SW 1271 (cell line): ENCODE measurements at regions not wholly inside any gene's neighbourhood (a gene's known extent, or its start where the extent isn't known, plus 50 kb on each side); places are given as distances from the start of the nearest gene placed in this dataset.
"Not testable (repeated sequence)": the region's sequence is repeated elsewhere in the genome, so short reads cannot be mapped to it uniquely, and the experiment has no call there.

ENCODE experiments used
- DNase-seq, 2 experiments: peaks; one replicate each; lab custom pipeline; 2025; lab: John Stamatoyannopoulos, UW

GRCh38 chr4:137394018-137394417, 138.3 kb downstream of the PCDH18 start:
- no peak for DNase-seq

- DNase-seq, result no peak
Measured at GRCh38 chr4:137393044-137393443, 139.2 kb downstream of the PCDH18 start.

- no peak for DNase-seq
Measured at GRCh38 chr4:137390707-137391106, 141.6 kb downstream of the PCDH18 start.

- no peak for DNase-seq
Measured at GRCh38 chr4:137389911-137390520, 142.3 kb downstream of the PCDH18 start.

GRCh38 chr4:137387924-137388323, 144.4 kb downstream of the PCDH18 start:
- DNase-seq, result no peak

GRCh38 chr4:137384476-137384875, 147.8 kb downstream of the PCDH18 start:
- no peak for DNase-seq

- no peak for DNase-seq
Measured at GRCh38 chr4:137378821-137379220, 153.5 kb downstream of the PCDH18 start.

GRCh38 chr4:137378393-137378792, 153.9 kb downstream of the PCDH18 start:
- DNase-seq, result no peak

GRCh38 chr4:137376312-137376711, 156.0 kb downstream of the PCDH18 start:
- no peak for DNase-seq

GRCh38 chr4:137375111-137375850, 157.0 kb downstream of the PCDH18 start:
- no peak for DNase-seq

- no peak for DNase-seq
Measured at GRCh38 chr4:137370679-137371078, 161.6 kb downstream of the PCDH18 start.

GRCh38 chr4:137370206-137370633, 162.1 kb downstream of the PCDH18 start:
- DNase-seq, result no peak

- DNase-seq, result no peak
Measured at GRCh38 chr4:137367620-137368019, 164.7 kb downstream of the PCDH18 start.

- no peak for DNase-seq
Measured at GRCh38 chr4:137363496-137363895, 168.8 kb downstream of the PCDH18 start.

GRCh38 chr4:137361756-137362470, 170.4 kb downstream of the PCDH18 start:
- no peak for DNase-seq

GRCh38 chr4:137360761-137361160, 171.5 kb downstream of the PCDH18 start:
- no peak for DNase-seq

GRCh38 chr4:137359691-137360315, 172.5 kb downstream of the PCDH18 start:
- no peak for DNase-seq

- DNase-seq, result not testable (repeated sequence)
Measured at GRCh38 chr4:137354562-137354961, 177.7 kb downstream of the PCDH18 start.

GRCh38 chr4:137347371-137347770, 184.9 kb downstream of the PCDH18 start:
- no peak for DNase-seq

- no peak for DNase-seq
Measured at GRCh38 chr4:137345597-137345996, 186.7 kb downstream of the PCDH18 start.

GRCh38 chr4:137343221-137343620, 189.1 kb downstream of the PCDH18 start:
- no peak for DNase-seq

- DNase-seq, result no peak
Measured at GRCh38 chr4:137333031-137333430, 199.3 kb downstream of the PCDH18 start.

GRCh38 chr4:137312257-137312656, 220.0 kb downstream of the PCDH18 start:
- DNase-seq, result no peak
